Astrocyte (in vitro differentiated cells and primary cell): ENCODE measurements at regions not wholly inside any gene's neighbourhood (a gene's known extent, or its start where the extent isn't known, plus 50 kb on each side); places are given as distances from the start of the nearest gene placed in this dataset.

Source experiments
- DNase-seq: peaks from one replicate; pipeline ENCODE4 v3.0.0-alpha.2; 2010; ENCODE audit warnings: low read depth
- FAIRE-seq: peaks from 2 replicates; lab custom pipeline; 2011; peaks lifted over from hg19 to GRCh38; lab: Jason Lieb, UNC
- H2AFZ ChIP-seq: 2 replicates; pipeline ENCODE4 v1.6.0; 2012; ENCODE audit warnings: low read depth, low read length, inconsistent platforms
- H3K27ac ChIP-seq: 2 replicates; pipeline ENCODE4 v1.5.1; 2011; ENCODE audit warnings: low read depth, low read length, inconsistent platforms
- H3K27me3 ChIP-seq: 2 replicates; pipeline ENCODE4 v1.6.0; 2011; ENCODE audit warnings: low read length, inconsistent platforms; ENCODE audit not compliant: insufficient read depth
- H3K36me3 ChIP-seq: 2 replicates; pipeline ENCODE4 v1.5.1; 2011; ENCODE audit warnings: low read length, inconsistent platforms; ENCODE audit not compliant: insufficient read depth
- H3K4me1 ChIP-seq: 2 replicates; pipeline ENCODE4 v1.5.1; 2011; ENCODE audit warnings: low read length, inconsistent platforms; ENCODE audit not compliant: insufficient read depth
- H3K4me2 ChIP-seq: 2 replicates; pipeline ENCODE4 v1.6.0; 2012; ENCODE audit warnings: low read length, inconsistent platforms
- H3K4me3 ChIP-seq: 2 replicates; pipeline ENCODE4 v1.5.1; 2011; ENCODE audit warnings: low read depth, mild to moderate bottlenecking, low read length, inconsistent platforms; ENCODE audit not compliant: insufficient read depth
- H3K79me2 ChIP-seq: 2 replicates; pipeline ENCODE4 v1.6.0; 2012; ENCODE audit warnings: mild to moderate bottlenecking, low read length, inconsistent platforms; ENCODE audit not compliant: insufficient read depth
- H3K9ac ChIP-seq: 2 replicates; pipeline ENCODE4 v1.6.0; 2012; ENCODE audit warnings: mild to moderate bottlenecking, low read length, inconsistent platforms
- H3K9me3 ChIP-seq: 2 replicates; pipeline ENCODE4 v1.5.1; 2012; ENCODE audit warnings: low read depth, mild to moderate bottlenecking, low read length, inconsistent platforms; ENCODE audit not compliant: insufficient read depth
- H4K20me1 ChIP-seq: 2 replicates; pipeline ENCODE4 v1.6.0; 2012; ENCODE audit warnings: low read length, inconsistent platforms; ENCODE audit not compliant: insufficient read depth
- H3K27ac Mint-ChIP-seq: one replicate; pipeline ENCODE4 v1.8.0; 2021; ENCODE audit warnings: mild to moderate bottlenecking, mixed read lengths; ENCODE audit not compliant: unreplicated experiment
- H3K27me3 Mint-ChIP-seq: one replicate; pipeline ENCODE4 v1.8.0; 2021; ENCODE audit warnings: low read depth, mixed read lengths; ENCODE audit not compliant: unreplicated experiment
- H3K36me3 Mint-ChIP-seq: one replicate; pipeline ENCODE4 v1.8.0; 2021; ENCODE audit warnings: low read depth, mixed read lengths; ENCODE audit not compliant: unreplicated experiment
- H3K4me1 Mint-ChIP-seq: one replicate; pipeline ENCODE4 v1.8.0; 2021; ENCODE audit warnings: low read depth, mixed read lengths; ENCODE audit not compliant: unreplicated experiment
- H3K4me3 Mint-ChIP-seq: one replicate; pipeline ENCODE4 v1.8.0; 2021; ENCODE audit warnings: mild to moderate bottlenecking, moderate library complexity, mixed read lengths; ENCODE audit not compliant: unreplicated experiment
- H3K9me3 Mint-ChIP-seq: one replicate; pipeline ENCODE4 v1.8.0; 2021; ENCODE audit warnings: mild to moderate bottlenecking, mixed read lengths; ENCODE audit not compliant: unreplicated experiment
- EZH2 ChIP-seq: IDR thresholded peaks from 2 replicates; pipeline ENCODE4 v1.6.1; 2012; ENCODE audit warnings: mild to moderate bottlenecking, low read length, inconsistent platforms; ENCODE audit not compliant: insufficient read depth
- TF ChIP-seq, protein P1 (sequence below): IDR thresholded peaks from 2 replicates; pipeline ENCODE4 v1.5.1; 2011; ENCODE audit warnings: low read depth, mild to moderate bottlenecking, inconsistent platforms, low read length, moderate library complexity; ENCODE audit not compliant: insufficient read depth

GRCh38 chrX:124931958-124932357, 387.7 kb upstream of the TEX13C start:
- Histone ChIP-seq H3K4me3 (no peak overlapping the region), H3K4me2 (no peak overlapping the region), H3K27ac (no peak overlapping the region), H3K36me3 (no peaks in the 10 kb centered on the region), H3K79me2 (no peaks in the 10 kb centered on the region), H3K27me3 (no peaks in the 10 kb centered on the region), H3K9me3 (no peaks in the 10 kb centered on the region), H3K4me1 (no peaks in the 10 kb centered on the region), H4K20me1 (no peaks in the 10 kb centered on the region), H3K9ac (no peak overlapping the region), H2AFZ (no peak overlapping the region)
- Mint-ChIP-seq H3K36me3 (no peaks in the 10 kb centered on the region), H3K27ac (no peak overlapping the region), H3K27me3 (no peaks in the 10 kb centered on the region), H3K9me3 (no peaks in the 10 kb centered on the region), H3K4me1 (no peaks in the 10 kb centered on the region), H3K4me3 (no peak overlapping the region)
- TF ChIP-seq, protein P1, sequence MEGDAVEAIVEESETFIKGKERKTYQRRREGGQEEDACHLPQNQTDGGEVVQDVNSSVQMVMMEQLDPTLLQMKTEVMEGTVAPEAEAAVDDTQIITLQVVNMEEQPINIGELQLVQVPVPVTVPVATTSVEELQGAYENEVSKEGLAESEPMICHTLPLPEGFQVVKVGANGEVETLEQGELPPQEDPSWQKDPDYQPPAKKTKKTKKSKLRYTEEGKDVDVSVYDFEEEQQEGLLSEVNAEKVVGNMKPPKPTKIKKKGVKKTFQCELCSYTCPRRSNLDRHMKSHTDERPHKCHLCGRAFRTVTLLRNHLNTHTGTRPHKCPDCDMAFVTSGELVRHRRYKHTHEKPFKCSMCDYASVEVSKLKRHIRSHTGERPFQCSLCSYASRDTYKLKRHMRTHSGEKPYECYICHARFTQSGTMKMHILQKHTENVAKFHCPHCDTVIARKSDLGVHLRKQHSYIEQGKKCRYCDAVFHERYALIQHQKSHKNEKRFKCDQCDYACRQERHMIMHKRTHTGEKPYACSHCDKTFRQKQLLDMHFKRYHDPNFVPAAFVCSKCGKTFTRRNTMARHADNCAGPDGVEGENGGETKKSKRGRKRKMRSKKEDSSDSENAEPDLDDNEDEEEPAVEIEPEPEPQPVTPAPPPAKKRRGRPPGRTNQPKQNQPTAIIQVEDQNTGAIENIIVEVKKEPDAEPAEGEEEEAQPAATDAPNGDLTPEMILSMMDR, result no peak
- no peak for TF ChIP-seq EZH2
- FAIRE-seq (no peak), DNase-seq (no peak)

DNA sequence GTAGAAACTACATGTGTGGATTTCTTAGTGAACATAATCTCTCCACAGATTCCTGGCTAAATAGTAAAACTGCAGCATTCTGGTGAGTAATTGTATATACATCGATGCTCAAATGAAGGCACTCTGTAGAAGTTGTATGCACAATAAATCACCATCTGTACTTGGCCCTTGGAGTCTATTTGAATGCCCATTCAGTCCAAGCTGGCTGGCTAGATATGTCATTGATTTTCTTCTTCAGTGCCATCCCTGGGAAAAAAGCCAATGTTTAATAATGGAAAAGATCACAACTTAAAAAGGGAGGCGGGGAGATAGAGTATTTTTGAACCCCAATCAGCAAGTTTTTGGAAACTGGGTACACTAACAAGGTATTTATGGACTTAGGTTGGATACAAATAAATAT, 381.0 kb upstream of the TEX13C start:
- H3K27ac ChIP-seq, result no peak overlapping the region
- H3K9me3 Mint-ChIP-seq, result peaks cover 1% of the 10 kb centered on the region
- H4K20me1 ChIP-seq, result no peaks in the 10 kb centered on the region
- H3K9me3 ChIP-seq, result no peaks in the 10 kb centered on the region
- H3K9ac ChIP-seq, result no peak overlapping the region
- H3K27me3 Mint-ChIP-seq, result no peaks in the 10 kb centered on the region
- H3K36me3 ChIP-seq, result no peaks in the 10 kb centered on the region
- no peak overlapping the region for H3K4me2 ChIP-seq
- no peaks in the 10 kb centered on the region for H3K79me2 ChIP-seq
- no peaks in the 10 kb centered on the region for H3K36me3 Mint-ChIP-seq
- H3K27ac Mint-ChIP-seq, result no peak overlapping the region
- no peak for TF ChIP-seq EZH2
- TF ChIP-seq, protein P1, result no peak
- no peaks in the 10 kb centered on the region for H3K4me1 ChIP-seq
- DNase-seq (no peak), FAIRE-seq (no peak)
- H3K4me3 ChIP-seq, result no peak overlapping the region
- no peaks in the 10 kb centered on the region for H3K27me3 ChIP-seq
- H3K4me1 Mint-ChIP-seq, result no peaks in the 10 kb centered on the region
- no peak overlapping the region for H3K4me3 Mint-ChIP-seq
- no peak overlapping the region for H2AFZ ChIP-seq

DNA sequence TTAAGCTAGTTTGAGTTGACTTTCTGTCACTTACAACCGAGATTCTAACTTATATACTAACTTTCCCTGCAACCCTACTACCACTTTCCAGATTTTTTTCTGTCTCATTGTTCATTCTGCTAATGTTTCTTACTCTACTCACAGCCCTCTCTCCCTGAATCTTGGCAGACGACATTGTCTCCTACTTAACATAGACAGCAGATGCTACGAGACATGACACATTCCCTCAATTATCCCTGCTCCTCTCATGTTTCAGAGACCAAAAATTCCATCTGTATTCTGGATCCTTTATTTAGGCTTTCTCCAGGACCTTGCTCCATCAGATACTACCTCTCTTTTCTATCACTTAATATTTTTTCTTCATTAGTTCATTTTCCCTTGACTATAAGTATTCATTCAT, 379.1 kb upstream of the TEX13C start:
- peaks cover 1% of the 10 kb centered on the region for H3K9me3 Mint-ChIP-seq
- Histone ChIP-seq H3K4me2 (no peak overlapping the region), H3K27ac (no peak overlapping the region), H3K36me3 (no peaks in the 10 kb centered on the region), H3K79me2 (no peaks in the 10 kb centered on the region), H3K27me3 (no peaks in the 10 kb centered on the region), H3K4me3 (no peak overlapping the region), H4K20me1 (no peaks in the 10 kb centered on the region), H3K4me1 (no peaks in the 10 kb centered on the region), H2AFZ (no peak overlapping the region), H3K9me3 (no peaks in the 10 kb centered on the region), H3K9ac (no peak overlapping the region)
- no peak overlapping the region for H3K27ac Mint-ChIP-seq
- H3K27me3 Mint-ChIP-seq, result no peaks in the 10 kb centered on the region
- no peaks in the 10 kb centered on the region for H3K36me3 Mint-ChIP-seq
- no peaks in the 10 kb centered on the region for H3K4me1 Mint-ChIP-seq
- FAIRE-seq, result peak; percentile 60
- H3K4me3 Mint-ChIP-seq, result no peak overlapping the region
- TF ChIP-seq, protein P1, result no peak
- no peak for TF ChIP-seq EZH2
- DNase-seq, result no peak
